HUES6 (cell line): ENCODE measurements at regions not wholly inside any gene's neighbourhood (a gene's known extent, or its start where the extent isn't known, plus 50 kb on each side); places are given as distances from the start of the nearest gene placed in this dataset.

Experiments used
- H3K27ac ChIP-seq: 2 replicates; pipeline ENCODE4 v1.7.0; 2013; ENCODE audit warnings: low read depth, mild to moderate bottlenecking, low read length, inconsistent platforms
- H3K27me3 ChIP-seq: 2 replicates; pipeline ENCODE4 v1.6.1; 2013; ENCODE audit warnings: low read length; ENCODE audit not compliant: control insufficient read depth, insufficient read depth
- H3K36me3 ChIP-seq: 2 replicates; pipeline ENCODE4 v1.6.1; 2013; ENCODE audit warnings: low read length; ENCODE audit not compliant: control insufficient read depth, insufficient read depth
- H3K4me1 ChIP-seq: 2 replicates; pipeline ENCODE4 v1.6.1; 2013; ENCODE audit warnings: low read length; ENCODE audit not compliant: control insufficient read depth, insufficient read depth
- H3K4me3 ChIP-seq: 2 replicates; pipeline ENCODE4 v1.5.1; 2013; ENCODE audit warnings: low read depth, low read length
- H3K9ac ChIP-seq: one replicate; pipeline ENCODE4 v1.6.1; 2013; ENCODE audit warnings: mild to moderate bottlenecking, low read length
- H3K9me3 ChIP-seq: 2 replicates; pipeline ENCODE4 v1.6.1; 2013; ENCODE audit warnings: low read depth, low read length; ENCODE audit not compliant: control insufficient read depth, insufficient read depth

DNA sequence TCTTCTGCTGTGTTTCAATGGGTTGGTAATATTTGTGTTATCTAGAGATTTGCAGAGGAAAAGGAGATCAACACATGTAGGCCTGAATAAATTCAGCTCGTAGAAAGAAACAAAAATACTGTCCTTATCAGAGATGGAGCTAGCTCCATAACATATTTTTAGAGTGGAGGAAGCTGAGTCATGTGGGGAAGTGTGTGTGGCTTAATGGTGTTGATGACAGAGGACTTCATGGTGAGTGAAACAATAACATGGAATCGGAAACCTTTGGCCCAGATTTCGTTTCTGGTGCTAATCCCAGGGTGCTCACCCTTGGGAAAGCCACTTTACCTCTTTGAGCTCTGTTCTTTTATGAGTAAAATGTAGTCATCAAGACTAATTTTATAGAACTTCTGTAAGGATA is 825.0 kb downstream of the TLR4 start:
- Histone ChIP-seq H3K9ac (no peak overlapping the region), H3K36me3 (no peaks in the 10 kb centered on the region), H3K27me3 (no peaks in the 10 kb centered on the region), H3K4me3 (no peak overlapping the region), H3K27ac (no peak overlapping the region), H3K4me1 (no peaks in the 10 kb centered on the region; the same call in 1 of the 2 replicates), H3K9me3 (no peaks in the 10 kb centered on the region)

DNA sequence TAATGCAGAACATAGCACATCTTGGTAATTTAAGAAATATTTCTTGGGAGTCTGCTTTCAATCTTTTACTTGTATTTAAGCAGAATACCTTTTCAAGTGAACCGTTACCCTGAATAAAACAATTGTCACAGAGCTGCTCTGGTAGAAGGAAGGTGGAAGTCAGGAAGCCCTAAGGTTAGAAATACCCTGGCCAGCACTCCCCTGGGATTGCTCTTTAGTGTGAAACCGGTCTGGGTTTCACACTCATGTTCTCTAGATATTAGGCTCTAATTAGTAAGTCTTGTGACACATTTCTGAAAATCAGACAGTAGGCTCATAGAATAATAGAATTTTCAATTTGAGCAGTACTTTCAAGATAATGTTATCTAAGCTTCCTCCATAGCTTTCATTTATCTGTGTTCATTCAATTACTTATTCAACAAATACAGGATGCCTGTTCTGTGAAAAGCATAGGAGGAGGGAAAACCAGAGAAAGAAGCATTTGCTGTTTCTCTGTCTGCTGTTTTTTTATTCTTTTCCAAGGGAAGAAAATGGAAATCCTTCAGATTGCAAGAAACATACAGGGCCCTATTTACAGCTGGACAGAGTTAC is 825.5 kb downstream of the TLR4 start:
- Histone ChIP-seq H3K36me3 (no peaks in the 10 kb centered on the region), H3K9me3 (no peaks in the 10 kb centered on the region), H3K4me1 (no peaks in the 10 kb centered on the region; the same call in 1 of the 2 replicates), H3K9ac (no peak overlapping the region), H3K4me3 (no peak overlapping the region), H3K27me3 (no peaks in the 10 kb centered on the region), H3K27ac (no peak overlapping the region)

- Histone ChIP-seq H3K36me3 (no peaks in the 10 kb centered on the region), H3K9me3 (no peaks in the 10 kb centered on the region), H3K4me1 (no peaks in the 10 kb centered on the region; the same call in 1 of the 2 replicates), H3K27me3 (no peaks in the 10 kb centered on the region), H3K4me3 (no peak overlapping the region), H3K27ac (no peak overlapping the region), H3K9ac (no peak overlapping the region)
These were observed 828.4 kb downstream of the TLR4 start for GRCh38 chr9:118532592-118532991.

GRCh38 chr9:118533101-118533500 is 828.9 kb downstream of the TLR4 start:
- Histone ChIP-seq H3K9me3 (no peaks in the 10 kb centered on the region), H3K4me3 (no peak overlapping the region)

DNA sequence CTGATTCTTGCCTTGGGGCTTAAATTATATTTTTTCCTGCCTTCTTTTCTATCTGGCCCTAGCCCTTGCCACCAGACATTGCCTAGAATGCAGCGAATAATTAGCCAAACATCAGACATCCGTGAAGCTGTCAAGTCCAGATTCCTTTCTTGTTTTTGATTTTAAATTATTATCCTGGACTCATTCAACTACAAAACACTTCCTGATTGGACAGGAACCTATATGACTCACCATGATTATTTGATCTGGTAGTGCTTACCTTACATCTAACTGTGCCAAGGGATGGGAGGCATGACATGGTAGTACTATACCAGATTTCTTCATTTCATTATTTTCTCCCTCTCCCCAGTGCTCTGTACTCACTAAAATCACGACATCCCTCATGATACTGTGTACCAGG is 829.6 kb downstream of the TLR4 start:
- Histone ChIP-seq H3K9me3 (no peaks in the 10 kb centered on the region), H3K9ac (no peak overlapping the region), H3K4me1 (no peaks in the 10 kb centered on the region; the same call in 1 of the 2 replicates), H3K36me3 (no peaks in the 10 kb centered on the region), H3K27ac (no peak overlapping the region), H3K27me3 (no peaks in the 10 kb centered on the region), H3K4me3 (no peak overlapping the region)

More at GRCh38 chr9:118533101-118533500, 828.9 kb downstream of the TLR4 start:
- no peak overlapping the region for H3K27ac ChIP-seq
- H3K36me3 ChIP-seq: no peaks in the 10 kb centered on the region
- H3K9ac ChIP-seq: no peak overlapping the region
- H3K4me1 ChIP-seq: no peaks in the 10 kb centered on the region; the same call in 1 of the 2 replicates
- H3K27me3 ChIP-seq: no peaks in the 10 kb centered on the region

DNA sequence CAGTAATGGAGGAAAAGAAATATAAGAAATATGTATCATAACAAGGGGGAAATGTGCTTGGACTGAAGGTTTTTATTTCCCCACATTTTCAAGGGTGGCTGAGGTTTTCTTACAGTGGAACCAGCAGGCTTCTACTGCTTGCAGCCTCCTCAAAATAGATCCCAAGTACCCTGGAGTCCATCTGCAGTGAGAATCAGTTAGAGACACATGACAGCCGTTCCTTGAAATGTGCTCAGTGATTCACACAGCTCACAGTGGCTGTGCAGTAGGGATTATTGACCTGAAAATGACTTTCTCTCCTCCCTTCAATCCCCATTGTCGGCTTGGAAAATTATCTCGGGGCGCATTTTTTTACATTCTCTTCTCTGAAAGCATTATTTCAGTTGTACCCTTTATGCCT is 832.0 kb downstream of the TLR4 start:
- no peak overlapping the region for H3K9ac ChIP-seq
- H3K4me3 ChIP-seq: no peak overlapping the region
- no peaks in the 10 kb centered on the region for H3K4me1 ChIP-seq
- no peak overlapping the region for H3K27ac ChIP-seq
- H3K27me3 ChIP-seq: no peaks in the 10 kb centered on the region
- H3K36me3 ChIP-seq: no peaks in the 10 kb centered on the region
- H3K9me3 ChIP-seq: no peaks in the 10 kb centered on the region

DNA sequence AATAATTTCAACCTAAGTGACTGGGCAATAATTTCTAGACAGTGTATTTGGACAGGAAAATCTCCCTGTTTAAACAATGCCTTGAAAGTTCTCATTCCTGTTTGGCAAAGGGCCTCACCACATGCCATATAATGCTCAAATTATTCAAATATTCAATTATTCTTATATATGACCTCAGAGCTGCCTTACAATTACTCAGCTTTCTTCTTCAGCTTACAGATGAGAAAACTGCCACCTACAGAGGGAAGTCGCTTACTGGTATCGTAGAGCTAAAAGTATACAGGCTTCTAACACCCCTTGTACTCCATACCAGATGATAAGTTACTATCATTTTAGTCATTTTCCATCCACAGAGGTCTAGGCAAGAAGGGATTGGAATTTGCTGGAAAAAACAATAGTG is 830.3 kb downstream of the BRINP1 start:
- H3K9me3 ChIP-seq: no peaks in the 10 kb centered on the region
- no peak overlapping the region for H3K27ac ChIP-seq
- no peaks in the 10 kb centered on the region for H3K4me1 ChIP-seq
- no peaks in the 10 kb centered on the region for H3K27me3 ChIP-seq
- H3K4me3 ChIP-seq: no peak overlapping the region
- H3K9ac ChIP-seq: no peak overlapping the region
- no peaks in the 10 kb centered on the region for H3K36me3 ChIP-seq

- H3K9ac ChIP-seq: no peak overlapping the region
- no peak overlapping the region for H3K4me3 ChIP-seq
- no peaks in the 10 kb centered on the region for H3K27me3 ChIP-seq
- H3K36me3 ChIP-seq: no peaks in the 10 kb centered on the region
- H3K27ac ChIP-seq: no peak overlapping the region
- H3K4me1 ChIP-seq: no peaks in the 10 kb centered on the region
- no peaks in the 10 kb centered on the region for H3K9me3 ChIP-seq
These were observed 815.8 kb downstream of the BRINP1 start for GRCh38 chr9:118553465-118553864.

GRCh38 chr9:118554987-118555386 is 814.2 kb downstream of the BRINP1 start:
- Histone ChIP-seq H3K4me1 (no peaks in the 10 kb centered on the region), H3K9ac (no peak overlapping the region), H3K9me3 (no peaks in the 10 kb centered on the region), H3K4me3 (no peak overlapping the region), H3K36me3 (no peaks in the 10 kb centered on the region), H3K27ac (no peak overlapping the region), H3K27me3 (no peaks in the 10 kb centered on the region)

DNA sequence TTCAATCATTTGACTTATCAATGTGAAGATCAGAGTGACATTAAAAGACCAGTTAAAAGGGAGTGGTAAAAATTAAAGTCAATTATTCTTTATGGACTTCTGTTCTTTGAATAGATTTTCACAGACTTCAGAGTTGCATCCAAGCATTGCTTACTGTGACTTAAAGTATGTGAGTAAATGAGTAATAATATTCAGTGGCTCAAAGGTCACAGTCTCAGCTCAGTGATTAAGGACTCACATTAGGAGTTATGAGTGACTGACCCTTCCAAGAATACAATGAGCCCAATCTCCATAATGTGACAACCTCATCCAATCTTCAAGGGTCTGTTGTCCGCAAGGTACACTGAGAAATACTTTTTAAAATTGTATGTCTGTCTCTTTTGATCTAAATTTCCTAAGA is 811.2 kb downstream of the BRINP1 start:
- H3K4me1 ChIP-seq: no peaks in the 10 kb centered on the region
- H3K9me3 ChIP-seq: no peaks in the 10 kb centered on the region

DNA sequence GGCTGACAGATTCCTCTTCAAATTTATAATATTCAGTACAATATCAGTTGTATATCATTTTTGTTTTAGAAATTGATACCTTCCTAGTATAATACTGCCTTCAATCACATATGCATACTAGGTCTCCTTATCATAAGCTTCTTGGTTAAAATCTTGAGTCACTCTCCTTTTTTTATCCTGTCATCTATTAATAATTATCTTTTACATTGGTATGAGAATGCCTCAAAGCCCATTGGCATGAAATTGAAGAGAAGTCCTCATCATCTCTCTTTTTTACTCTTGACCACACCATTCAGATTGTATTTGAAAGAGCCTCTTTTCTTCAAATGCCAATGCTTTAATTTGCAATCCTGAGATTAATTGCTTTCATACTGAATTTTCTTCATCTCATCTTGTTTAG is 810.3 kb downstream of the BRINP1 start:
- Histone ChIP-seq H3K9ac (no peak overlapping the region), H3K4me3 (no peak overlapping the region), H3K27ac (no peak overlapping the region), H3K27me3 (no peaks in the 10 kb centered on the region), H3K4me1 (no peaks in the 10 kb centered on the region), H3K36me3 (no peaks in the 10 kb centered on the region), H3K9me3 (no peaks in the 10 kb centered on the region)

More for the DNA sequence above, 811.2 kb downstream of the BRINP1 start:
- H3K36me3 ChIP-seq: no peaks in the 10 kb centered on the region
- no peak overlapping the region for H3K9ac ChIP-seq
- H3K27ac ChIP-seq: no peak overlapping the region
- H3K27me3 ChIP-seq: no peaks in the 10 kb centered on the region
- H3K4me3 ChIP-seq: no peak overlapping the region

GRCh38 chr9:118561051-118561450 is 808.2 kb downstream of the BRINP1 start:
- no peaks in the 10 kb centered on the region for H3K9me3 ChIP-seq
- no peak overlapping the region for H3K9ac ChIP-seq
- H3K27ac ChIP-seq: no peak overlapping the region
- H3K4me3 ChIP-seq: no peak overlapping the region
- H3K36me3 ChIP-seq: no peaks in the 10 kb centered on the region
- H3K4me1 ChIP-seq: no peaks in the 10 kb centered on the region
- no peaks in the 10 kb centered on the region for H3K27me3 ChIP-seq
